ENCODE measurements at regions not wholly inside any gene's neighbourhood (a gene's known extent, or its start where the extent isn't known, plus 50 kb on each side); places are given as distances from the start of the nearest gene placed in this dataset.
A peak's percentile ranks its signal among the peaks of the same experiment; 100 is the strongest.

DNA sequence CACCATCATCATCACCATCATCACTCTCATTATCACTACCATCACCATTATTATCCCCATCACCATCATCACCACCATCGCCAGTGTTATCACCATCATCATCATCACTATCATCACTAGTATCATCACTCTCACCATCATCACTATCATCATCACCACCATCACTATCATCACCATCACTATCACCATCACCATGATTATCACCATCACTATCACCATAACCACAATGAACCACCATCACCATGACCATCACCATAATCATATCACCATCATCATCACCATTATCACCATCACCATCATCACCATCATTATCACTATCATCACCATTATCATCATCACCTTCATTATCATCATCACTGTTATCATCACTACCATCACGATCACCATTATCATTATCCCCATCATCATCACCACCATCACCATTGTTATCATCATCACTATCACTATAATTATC lies 326.7 kb downstream of the BRD1 start:
- no peak overlapping the region for H3K4me3 ChIP-seq (replicated peaks in 1 of 3; ENCODE audit: insufficient read depth in 1 of 3, low read depth in 2 of 3, low read length in 3 of 3)
- no TSS peak for BruUV-seq (replicated peaks)
- CTCF ChIA-PET (ENCODE audit: low intra/inter-chr PET ratio, low total read pairs) = no interaction called here
- no peak overlapping the region for H3K9ac ChIP-seq (ENCODE audit: insufficient read depth, low read depth, low read length)
- ATAC-seq (no peak), FAIRE-seq (no peak), DNase-seq (ENCODE audit: low spot score) (no peak)
- H2AFZ ChIP-seq (ENCODE audit: low read length) = no peak overlapping the region
- intact Hi-C loops (cut with micrococcal nuclease; ENCODE audit: unreplicated experiment) = no loop called here
- H3K27me3 ChIP-seq (ENCODE audit: control insufficient read depth in 1 of 2, insufficient read depth in 2 of 2, low read length in 2 of 2) = peaks cover 0 to 7% of the 10 kb centered on the region in 2 experiments; a peak in 2 of 5 replicates
- in situ Hi-C loops (cut with HindIII; ENCODE audit: extremely low pct_ligation_motif_present, low pct_unique_long_range_greater_than_20kb) = no loop called here
- no peaks in the 10 kb centered on the region for H3K79me2 ChIP-seq (ENCODE audit: insufficient read depth, low read length)
- H3K36me3 ChIP-seq (replicated peaks in 1 of 2; ENCODE audit: control insufficient read depth in 1 of 2, insufficient read depth in 2 of 2, low read length in 2 of 2) = no peaks in the 10 kb centered on the region
- no peak overlapping the region for H3K27ac ChIP-seq (ENCODE audit: extremely low read length, insufficient read depth, low read length)
- WGBS (ENCODE audit: low lambda C conversion rate) = 0% methylated on average over 2 of the region's 2 CpGs
- H3K4me1 ChIP-seq (ENCODE audit: insufficient read depth, low read length) = peaks cover 12% of the 10 kb centered on the region
- no peak overlapping the region for H3K4me2 ChIP-seq (ENCODE audit: low read depth, low read length)
- TF ChIP-seq FOXA1 (IDR thresholded peaks at IDR 0.05) = peak; percentile 31; the same call in 1 of the 2 replicates
- TF ChIP-seq FOXA1 (CRISPR knock-in tag; IDR thresholded peaks at IDR 0.05) = no peak
- TF ChIP-seq ATM (IDR thresholded peaks at IDR 0.05; ENCODE audit: borderline replicate concordance) = peak; percentile 25; the same call in 1 of the 2 replicates
- TF ChIP-seq, protein P1, sequence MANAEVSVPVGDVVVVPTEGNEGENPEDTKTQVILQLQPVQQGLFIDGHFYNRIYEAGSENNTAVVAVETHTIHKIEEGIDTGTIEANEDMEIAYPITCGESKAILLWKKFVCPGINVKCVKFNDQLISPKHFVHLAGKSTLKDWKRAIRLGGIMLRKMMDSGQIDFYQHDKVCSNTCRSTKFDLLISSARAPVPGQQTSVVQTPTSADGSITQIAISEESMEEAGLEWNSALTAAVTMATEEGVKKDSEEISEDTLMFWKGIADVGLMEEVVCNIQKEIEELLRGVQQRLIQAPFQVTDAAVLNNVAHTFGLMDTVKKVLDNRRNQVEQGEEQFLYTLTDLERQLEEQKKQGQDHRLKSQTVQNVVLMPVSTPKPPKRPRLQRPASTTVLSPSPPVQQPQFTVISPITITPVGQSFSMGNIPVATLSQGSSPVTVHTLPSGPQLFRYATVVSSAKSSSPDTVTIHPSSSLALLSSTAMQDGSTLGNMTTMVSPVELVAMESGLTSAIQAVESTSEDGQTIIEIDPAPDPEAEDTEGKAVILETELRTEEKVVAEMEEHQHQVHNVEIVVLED (CRISPR knock-in tag; IDR thresholded peaks at IDR 0.05; ENCODE audit: borderline replicate concordance) = no peak
- no peak for TF ChIP-seq CCDC6 (CRISPR knock-in tag; IDR thresholded peaks at IDR 0.05)
- TF ChIP-seq HOXD1 (CRISPR knock-in tag; IDR thresholded peaks at IDR 0.05) = no peak
- 0 out of 2 replicates have a peak, but pooled peaks have one; percentile 14 for TF ChIP-seq NONO (IDR thresholded peaks at IDR 0.05)
- no peak for TF ChIP-seq NONO (CRISPR knock-in tag; conservative IDR thresholded peaks at IDR 0.05)
- TF ChIP-seq, protein P2, sequence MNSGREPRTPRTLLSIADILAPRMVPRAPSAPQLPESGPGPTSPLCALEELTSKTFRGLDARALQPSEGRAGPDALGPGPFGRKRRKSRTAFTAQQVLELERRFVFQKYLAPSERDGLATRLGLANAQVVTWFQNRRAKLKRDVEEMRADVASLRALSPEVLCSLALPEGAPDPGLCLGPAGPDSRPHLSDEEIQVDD (CRISPR knock-in tag; IDR thresholded peaks at IDR 0.05; ENCODE audit: borderline replicate concordance) = no peak
- peak; percentile 92 for TF ChIP-seq CREB1 (IDR thresholded peaks at IDR 0.05)
- no peak for TF ChIP-seq CREB1 (CRISPR knock-in tag; IDR thresholded peaks at IDR 0.05)
- H3K9me3 ChIP-seq (ENCODE audit: low read length) = 0 out of 2 replicates have a peak, but pooled peaks cover 5% of the 10 kb centered on the region
- POLR2A ChIA-PET = no interaction called here
- H4K20me1 ChIP-seq (ENCODE audit: insufficient read depth, low read length) = no peaks in the 10 kb centered on the region

All from HepG2 (cell line).